HL-60 (cell line): ENCODE measurements at regions not wholly inside any gene's neighbourhood (a gene's known extent, or its start where the extent isn't known, plus 50 kb on each side); places are given as distances from the start of the nearest gene placed in this dataset.

ENCODE experiments used
- CTCF ChIP-seq: IDR thresholded peaks from one replicate; pipeline ENCODE4 v1.5.1; 2011; ENCODE audit warnings: low read length, control low read depth, inconsistent platforms; ENCODE audit not compliant: insufficient read depth
- REST ChIP-seq: IDR thresholded peaks from 2 replicates; pipeline ENCODE4 v1.6.1; 2012; ENCODE audit warnings: low read depth; ENCODE audit not compliant: insufficient replicate concordance

GRCh38 chr7:79984210-79984609 lies 150.4 kb upstream of the GNAI1 start:
- TF ChIP-seq REST (no peak), CTCF (no peak)
